T-cell (primary cell): ENCODE measurements at regions not wholly inside any gene's neighbourhood (a gene's known extent, or its start where the extent isn't known, plus 50 kb on each side); places are given as distances from the start of the nearest gene placed in this dataset.
"Not testable (repeated sequence)": the region's sequence is repeated elsewhere in the genome, so short reads cannot be mapped to it uniquely, and the experiment has no call there.

Experiments
- ATAC-seq, 4 experiments: fragments of 200-7000 bp in 3 of 4; fragments of 150-1000 bp in 1 of 4; cut with Tn5 transposase; replicated peaks in 1 of 4; 1 replicate in 3 of 4; 2 replicates in 1 of 4; pipeline ENCODE4 v1.10.0; 2021; ENCODE audit warnings: moderate library complexity in 3 of 4, mild to moderate bottlenecking in 2 of 4, moderate number of reproducible peaks in 1 of 4
- CTCF ChIA-PET, 2 donors: fragments of 300-600 bp; sonication (Branson Sonifier 250); formaldehyde crosslinking; loops; one replicate each; lab custom pipeline; 2022; ENCODE audit warnings: antibody characterized with exemption in 2 of 2; lab: Charles Lee
- POLR2A ChIA-PET, 2 donors: fragments of 300-600 bp; sonication (Branson Sonifier 250); formaldehyde crosslinking; loops; one replicate each; lab custom pipeline; 2022; ENCODE audit warnings: antibody characterized with exemption in 2 of 2; lab: Charles Lee
- DNase-seq, 35 experiments: peaks; one replicate each; pipeline versions ENCODE4 v3.0.0 to v3.0.0-alpha.2; 2013 to 2023
- H3K27ac ChIP-seq: one replicate; pipeline ENCODE4 v1.5.1; 2013; ENCODE audit warnings: low read length
- H3K27me3 ChIP-seq, 2 experiments: replicated peaks in 1 of 2; 1 replicate in 1 of 2; 2 replicates in 1 of 2; pipeline versions ENCODE4 v1.6.1 to v1.7.0; 2013; ENCODE audit warnings: low read length in 1 of 2, mixed read lengths in 1 of 2; ENCODE audit not compliant: control insufficient read depth in 2 of 2, insufficient read depth in 2 of 2; ENCODE audit errors: extremely low read depth in 1 of 2
- H3K36me3 ChIP-seq, 2 donors: 1 replicate in 1 of 2; 2 replicates in 1 of 2; pipeline versions ENCODE4 v1.6.1 to v1.7.0; 2013; ENCODE audit warnings: low read length in 1 of 2; ENCODE audit not compliant: control insufficient read depth in 2 of 2, insufficient read depth in 1 of 2; ENCODE audit errors: extremely low read depth in 1 of 2
- H3K4me1 ChIP-seq, 2 experiments: 1 replicate in 1 of 2; 2 replicates in 1 of 2; pipeline versions ENCODE4 v1.6.1 to v1.7.0; 2013; ENCODE audit warnings: low read length in 2 of 2, mixed read lengths in 1 of 2; ENCODE audit not compliant: insufficient read depth in 2 of 2, control insufficient read depth in 1 of 2; ENCODE audit errors: extremely low read depth in 1 of 2
- H3K4me3 ChIP-seq, 2 donors: 1 replicate in 1 of 2; 2 replicates in 1 of 2; pipeline versions ENCODE4 v1.5.1 to v1.7.0; 2013; ENCODE audit warnings: mild to moderate bottlenecking in 2 of 2, low read length in 1 of 2, moderate library complexity in 1 of 2; ENCODE audit not compliant: control insufficient read depth in 1 of 2; ENCODE audit errors: extremely low read depth in 1 of 2
- H3K9me3 ChIP-seq: 2 replicates; pipeline ENCODE4 v1.7.0; 2013
- H3K27ac Mint-ChIP-seq, 2 donors: one replicate each; pipeline ENCODE4 v1.8.0; 2020 to 2021; ENCODE audit warnings: mild to moderate bottlenecking in 2 of 2, mixed read lengths in 2 of 2
- H3K27me3 Mint-ChIP-seq, 2 donors: one replicate each; pipeline ENCODE4 v1.8.0; 2021 to 2022; ENCODE audit warnings: mixed read lengths in 2 of 2
- H3K36me3 Mint-ChIP-seq: one replicate; pipeline ENCODE4 v1.8.0; 2021; ENCODE audit warnings: mixed read lengths
- H3K4me1 Mint-ChIP-seq, 3 donors: one replicate each; pipeline ENCODE4 v1.8.0; 2020 to 2022; ENCODE audit warnings: mixed read lengths in 3 of 3, mild to moderate bottlenecking in 1 of 3
- H3K4me3 Mint-ChIP-seq, 3 donors: one replicate each; pipeline ENCODE4 v1.8.0; 2020 to 2022; ENCODE audit warnings: mild to moderate bottlenecking in 3 of 3, mixed read lengths in 3 of 3, moderate library complexity in 3 of 3
- H3K9me3 Mint-ChIP-seq, 3 donors: one replicate each; pipeline ENCODE4 v1.8.0; 2020 to 2022; ENCODE audit warnings: mixed read lengths in 3 of 3
- WGBS: methylation state at CpG from one replicate; pipeline ENCODE4 v1.1.5; 2013; ENCODE audit warnings: missing lambda C conversion rate; ENCODE audit not compliant: insufficient coverage; 5-methylcytosine and 5-hydroxymethylcytosine counted together

- H3K9me3 Mint-ChIP-seq, H3K4me1 ChIP-seq, H3K27me3 ChIP-seq, H3K27ac ChIP-seq, H3K27me3 Mint-ChIP-seq, H3K4me3 ChIP-seq, H3K36me3 Mint-ChIP-seq, H3K4me1 Mint-ChIP-seq, H3K27ac Mint-ChIP-seq, ATAC-seq, H3K4me3 Mint-ChIP-seq, H3K36me3 ChIP-seq, H3K9me3 ChIP-seq, DNase-seq, POLR2A ChIA-PET, CTCF ChIA-PET: not testable (repeated sequence)
- 68% methylated on average over 3 of the region's 4 CpGs for WGBS
These were observed 174.4 kb downstream of the LRRC70 start for GRCh38 chr5:62752998-62753367.

GRCh38 chr5:62752056-62752997 lies 173.7 kb downstream of the LRRC70 start:
- H3K27ac ChIP-seq, H3K27me3 ChIP-seq, H3K27ac Mint-ChIP-seq, H3K27me3 Mint-ChIP-seq, H3K9me3 ChIP-seq, DNase-seq, H3K9me3 Mint-ChIP-seq, H3K4me3 Mint-ChIP-seq, POLR2A ChIA-PET, H3K4me1 Mint-ChIP-seq, ATAC-seq, H3K4me3 ChIP-seq, H3K4me1 ChIP-seq, H3K36me3 ChIP-seq, H3K36me3 Mint-ChIP-seq: not testable (repeated sequence)
- 84% methylated on average over 11 of the region's 17 CpGs for WGBS
- CTCF ChIA-PET, result interaction anchor here in 1 of 2 donors (0.6 kb wide), 1 partner anchor 230 kb away, joined by 5 read pairs; no protein-coding TSS in a partner anchor

- H3K4me3 Mint-ChIP-seq, result no peak overlapping the region
These were observed 163.6 kb downstream of the LRRC70 start for GRCh38 chr5:62742207-62742606.

GRCh38 chr5:62741761-62742160 lies 163.1 kb downstream of the LRRC70 start:
- no peak for DNase-seq
- no peaks in the 10 kb centered on the region for H3K4me1 Mint-ChIP-seq
- no peak overlapping the region for H3K27ac ChIP-seq
- H3K4me1 ChIP-seq, result no peaks in the 10 kb centered on the region
- no peaks in the 10 kb centered on the region for H3K36me3 Mint-ChIP-seq
- no peaks in the 10 kb centered on the region for H3K9me3 ChIP-seq
- no peak overlapping the region for H3K27ac Mint-ChIP-seq
- H3K9me3 Mint-ChIP-seq, result no peaks in the 10 kb centered on the region
- H3K36me3 ChIP-seq, result no peaks in the 10 kb centered on the region
- peaks cover 10 to 25% of the 10 kb centered on the region in 2 donors for H3K27me3 Mint-ChIP-seq
- H3K27me3 ChIP-seq, result peaks cover 0 to 3% of the 10 kb centered on the region in 2 experiments
- no peak overlapping the region for H3K4me3 ChIP-seq
- no peak overlapping the region for H3K4me3 Mint-ChIP-seq
- ATAC-seq, result no peak
- ChIA-PET POLR2A (no interaction called here), CTCF (no interaction called here)
- no CpG with 5 or more reads among the region's 2 CpGs for WGBS

More at GRCh38 chr5:62742207-62742606, 163.6 kb downstream of the LRRC70 start:
- peaks cover 0 to 3% of the 10 kb centered on the region in 2 experiments for H3K27me3 ChIP-seq
- H3K36me3 ChIP-seq, result no peaks in the 10 kb centered on the region
- no peaks in the 10 kb centered on the region for H3K36me3 Mint-ChIP-seq
- no peak for DNase-seq
- H3K4me1 ChIP-seq, result no peaks in the 10 kb centered on the region
- H3K9me3 Mint-ChIP-seq, result no peaks in the 10 kb centered on the region
- H3K27me3 Mint-ChIP-seq, result peaks cover 6 to 21% of the 10 kb centered on the region in 2 donors
- no peak overlapping the region for H3K27ac Mint-ChIP-seq
- ChIA-PET CTCF (no interaction called here), POLR2A (no interaction called here)
- H3K9me3 ChIP-seq, result no peaks in the 10 kb centered on the region
- H3K4me1 Mint-ChIP-seq, result no peaks in the 10 kb centered on the region
- no peak for ATAC-seq
- no CpG with 5 or more reads among the region's 2 CpGs for WGBS
- no peak overlapping the region for H3K27ac ChIP-seq
- no peak overlapping the region for H3K4me3 ChIP-seq

GRCh38 chr5:62737766-62738165 lies 159.1 kb downstream of the LRRC70 start:
- Mint-ChIP-seq H3K4me3 (no peak overlapping the region), H3K4me1 (no peaks in the 10 kb centered on the region), H3K27ac (no peak overlapping the region), H3K9me3 (peaks cover 0 to 10% (median 6%) of the 10 kb centered on the region in 3 donors), H3K36me3 (no peaks in the 10 kb centered on the region), H3K27me3 (peaks cover 13 to 18% of the 10 kb centered on the region in 2 donors)
- POLR2A ChIA-PET, result no interaction called here
- Histone ChIP-seq H3K4me1 (no peaks in the 10 kb centered on the region), H3K4me3 (no peak overlapping the region), H3K27ac (no peak overlapping the region), H3K27me3 (peaks cover 0 to 3% of the 10 kb centered on the region in 2 experiments), H3K36me3 (no peaks in the 10 kb centered on the region), H3K9me3 (no peaks in the 10 kb centered on the region)
- no peak for DNase-seq
- no peak for ATAC-seq
- CTCF ChIA-PET, result no interaction called here

- Histone ChIP-seq H3K36me3 (no peaks in the 10 kb centered on the region), H3K27ac (no peak overlapping the region), H3K4me1 (no peaks in the 10 kb centered on the region), H3K4me3 (no peak overlapping the region), H3K27me3 (no peaks in the 10 kb centered on the region), H3K9me3 (no peaks in the 10 kb centered on the region)
- no peaks in the 10 kb centered on the region for H3K36me3 Mint-ChIP-seq
- CTCF ChIA-PET, result no interaction called here
- ATAC-seq (no peak), DNase-seq (peak in 1 of 35 experiments; percentile 1)
- 33% methylated on average over 1 of the region's 1 CpG for WGBS
- POLR2A ChIA-PET, result no interaction called here
- no peak overlapping the region for H3K4me3 Mint-ChIP-seq
- H3K27ac Mint-ChIP-seq, result no peak overlapping the region
- H3K27me3 Mint-ChIP-seq, result peaks cover 4 to 10% of the 10 kb centered on the region in 2 donors
- peaks cover 0 to 2% (median 0%) of the 10 kb centered on the region in 3 donors for H3K4me1 Mint-ChIP-seq
- peaks cover 0 to 10% (median 6%) of the 10 kb centered on the region in 3 donors for H3K9me3 Mint-ChIP-seq
These were observed 154.1 kb downstream of the LRRC70 start for GRCh38 chr5:62732677-62733121.
